RWPE1 (cell line): ENCODE measurements at regions not wholly inside any gene's neighbourhood (a gene's known extent, or its start where the extent isn't known, plus 50 kb on each side); places are given as distances from the start of the nearest gene placed in this dataset.

Experiments used
- CTCF ChIA-PET: fragments of 350-600 bp; sonication (Branson Sonifier 250); formaldehyde crosslinking; extraction: SDS; loops from one replicate; lab custom pipeline; 2021; lab: Yijun Ruan, JAX
- POLR2A ChIA-PET: fragments of 400-600 bp; formaldehyde crosslinking; extraction: SDS; loops from one replicate; lab custom pipeline; 2020; ENCODE audit warnings: antibody characterized with exemption; ENCODE audit not compliant: low non-redundant PET; lab: Yijun Ruan, JAX
- DNase-seq: peaks from one replicate; pipeline ENCODE4 v3.0.0; 2012; ENCODE audit warnings: low spot score
- H3K27ac ChIP-seq: fragments of 450-650 bp; 2 replicates; pipeline ENCODE4 v1.5.1; 2017
- CTCF ChIP-seq: fragments of 450-650 bp; conservative IDR thresholded peaks from 2 replicates; pipeline ENCODE4 v1.5.1; 2017; ENCODE audit warnings: low read depth, mild to moderate bottlenecking

GRCh38 chr15:52879904-52880303 lies 89.8 kb upstream of the ONECUT1 start:
- no peak for TF ChIP-seq CTCF
- CTCF ChIA-PET: no interaction called here

DNA sequence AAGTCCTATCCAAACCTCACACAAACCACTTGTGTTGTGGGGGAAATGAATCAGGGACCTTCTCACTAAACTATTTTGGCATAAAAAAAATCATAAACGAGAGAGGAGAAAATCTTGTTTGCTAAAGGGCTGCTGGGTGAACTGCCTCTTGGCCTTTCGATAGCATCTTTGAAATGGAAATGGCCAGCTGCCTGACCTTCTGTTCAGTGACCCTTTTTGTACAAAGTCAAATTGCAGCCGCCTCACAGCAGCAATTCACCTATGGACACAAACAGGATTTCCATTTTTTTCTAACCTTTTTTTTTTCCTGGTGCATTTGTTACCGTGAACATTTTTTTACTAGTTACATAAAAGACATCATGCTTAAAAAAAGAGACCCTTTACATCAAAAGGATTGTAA lies 89.0 kb upstream of the ONECUT1 start:
- ChIA-PET CTCF (no interaction called here), POLR2A (no interaction called here)
- no peak for TF ChIP-seq CTCF
- H3K27ac ChIP-seq: no peak overlapping the region
- no peak for DNase-seq

More at GRCh38 chr15:52879904-52880303, 89.8 kb upstream of the ONECUT1 start:
- DNase-seq: no peak
- POLR2A ChIA-PET: no interaction called here
- no peak overlapping the region for H3K27ac ChIP-seq

DNA sequence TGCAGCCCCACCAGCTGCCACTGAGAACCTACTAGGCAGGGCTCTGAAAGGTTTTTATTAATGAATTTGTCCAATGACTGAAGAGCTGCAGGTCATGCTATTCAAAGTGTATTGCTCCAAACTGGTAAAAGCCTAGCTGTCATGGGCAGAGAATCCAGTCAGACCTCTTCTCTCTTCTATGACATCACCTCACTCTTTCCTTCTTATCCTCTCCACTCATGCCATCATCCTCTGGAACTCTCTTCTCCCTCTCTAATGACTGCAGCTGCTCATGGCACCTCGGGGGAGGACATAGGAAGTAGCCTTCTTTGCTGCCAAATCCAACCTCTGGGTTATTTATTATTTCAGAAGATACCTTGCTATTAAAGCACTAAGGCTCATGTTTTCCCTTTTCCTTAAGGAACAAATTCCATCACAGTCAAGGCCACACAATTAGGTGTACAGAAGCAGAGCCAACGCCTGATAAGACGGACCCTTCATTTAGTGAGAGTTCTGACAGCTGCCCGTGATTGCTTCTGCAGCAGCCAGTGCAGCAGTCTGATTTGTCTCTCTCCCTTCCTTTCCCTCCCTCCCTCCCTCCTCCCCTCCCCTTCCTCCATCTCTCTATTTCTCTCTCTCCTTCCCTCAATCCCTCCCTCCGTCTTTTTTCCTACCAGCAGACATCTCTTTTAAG lies 87.0 kb upstream of the ONECUT1 start:
- H3K27ac ChIP-seq: no peak overlapping the region
- TF ChIP-seq CTCF: no peak
- POLR2A ChIA-PET: no interaction called here
- DNase-seq: no peak
- CTCF ChIA-PET: no interaction called here

DNA sequence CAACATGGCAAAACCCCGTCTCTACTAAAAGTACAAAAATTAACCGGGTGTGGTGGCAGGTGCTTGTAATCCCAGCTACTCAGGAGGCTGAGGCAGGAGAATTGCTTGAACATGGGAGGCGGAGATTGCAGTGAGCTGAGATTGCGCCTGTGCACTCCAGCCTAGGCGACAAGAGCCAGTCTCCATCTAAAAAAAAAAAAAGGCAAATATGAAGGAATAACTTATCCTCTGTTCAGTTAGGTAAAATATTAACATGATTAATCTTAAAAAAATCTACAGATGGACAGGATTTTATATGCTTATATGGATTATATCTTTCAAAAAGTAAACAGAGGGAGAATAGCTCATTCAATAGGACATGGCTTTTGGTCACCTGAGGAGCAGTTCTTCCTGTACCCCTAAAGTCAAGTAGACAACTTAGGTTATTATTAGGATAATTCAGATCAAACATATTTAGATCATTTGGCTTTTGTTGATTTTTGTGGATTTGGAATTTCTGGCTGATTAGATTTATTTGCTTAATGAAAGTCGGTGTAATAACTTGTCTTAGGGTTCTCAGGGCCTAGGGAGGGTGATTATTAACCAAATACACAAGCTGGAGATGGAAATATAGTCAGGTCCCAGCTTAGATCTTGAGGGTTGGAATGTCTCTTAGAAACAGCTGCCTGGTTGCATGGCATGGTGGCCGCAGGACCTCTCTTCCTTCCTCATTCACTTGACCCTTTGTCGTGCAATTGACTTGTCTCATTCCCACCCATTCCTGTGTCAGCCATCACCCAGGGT lies 82.1 kb upstream of the ONECUT1 start:
- H3K27ac ChIP-seq: no peak overlapping the region
- DNase-seq: no peak
- no peak for TF ChIP-seq CTCF
- ChIA-PET CTCF (no interaction called here), POLR2A (no interaction called here)

DNA sequence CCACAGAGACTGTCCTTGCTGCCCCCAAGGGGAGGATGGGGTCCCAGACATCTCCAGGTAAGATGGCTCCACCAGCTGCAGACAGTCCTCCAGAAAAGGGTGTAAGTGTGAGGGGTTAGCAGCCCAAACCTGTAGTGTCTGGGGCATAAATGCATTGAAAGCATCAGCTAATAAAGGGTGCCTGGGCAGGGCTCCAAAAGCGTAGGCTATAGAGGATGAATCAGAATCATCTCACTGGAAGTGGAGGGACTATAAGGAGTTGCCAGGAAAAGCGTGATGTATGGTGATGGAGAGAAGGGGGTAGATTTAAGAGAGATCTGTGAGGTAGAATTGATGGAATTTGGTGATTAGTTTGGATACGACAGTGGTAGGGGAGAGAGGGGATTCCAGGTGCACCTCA lies 79.9 kb upstream of the ONECUT1 start:
- peak; percentile 12 for DNase-seq
- POLR2A ChIA-PET: no interaction called here
- no peak overlapping the region for H3K27ac ChIP-seq
- TF ChIP-seq CTCF: no peak
- CTCF ChIA-PET: interaction anchor here (0.6 to 0.8 kb wide), 3 partner anchors 24 to 1100 kb away, joined by 3 to 5 read pairs (median 4); no protein-coding TSS in a partner anchor

DNA sequence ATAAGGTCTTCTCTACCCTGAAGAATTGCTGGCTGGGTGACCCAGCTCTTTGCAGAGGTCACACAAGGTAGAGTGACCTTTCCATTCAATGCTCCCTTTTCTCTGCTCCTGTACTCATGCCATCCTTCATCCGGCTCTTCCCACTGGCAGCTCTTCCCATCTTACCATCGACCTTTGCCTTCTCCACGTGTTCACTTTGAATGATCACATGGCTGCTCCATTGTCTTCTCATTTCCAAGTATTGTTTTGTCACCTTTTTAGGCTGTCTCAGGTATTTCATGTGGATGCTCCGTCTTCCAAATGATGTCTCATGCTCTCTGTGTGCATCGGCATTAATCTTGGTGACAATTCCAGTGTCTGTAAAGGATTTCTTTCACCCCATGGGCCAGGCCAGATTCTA lies 76.6 kb upstream of the ONECUT1 start:
- H3K27ac ChIP-seq: no peak overlapping the region
- POLR2A ChIA-PET: no interaction called here
- DNase-seq: no peak
- no peak for TF ChIP-seq CTCF
- CTCF ChIA-PET: no interaction called here
